Omental fat pad (tissue), 3 donors: ENCODE measurements at regions not wholly inside any gene's neighbourhood (a gene's known extent, or its start where the extent isn't known, plus 50 kb on each side); places are given as distances from the start of the nearest gene placed in this dataset.
A peak's percentile ranks its signal among the peaks of the same experiment; 100 is the strongest.
"Not testable (repeated sequence)": the region's sequence is repeated elsewhere in the genome, so short reads cannot be mapped to it uniquely, and the experiment has no call there.

Experiments
- ATAC-seq: fragments of 150-250 bp; one replicate; pipeline ENCODE4 v1.9.1; 2016; ENCODE audit warnings: mild to moderate bottlenecking, moderate library complexity; ENCODE audit not compliant: low FRiP score
- DNase-seq: peaks from one replicate; pipeline ENCODE4 v3.0.0-alpha.2; 2019; ENCODE audit warnings: low spot score
- CTCF ChIP-seq, 3 donors: fragments of 450-650 bp; IDR thresholded peaks; one replicate each; pipeline ENCODE4 v1.5.1; 2016 to 2017; ENCODE audit warnings: antibody characterized with exemption in 3 of 3, mild to moderate bottlenecking in 3 of 3, moderate library complexity in 2 of 3

GRCh38 chr12:59396919-59397318, 198.9 kb upstream of the SLC16A7 start:
- no peak for ATAC-seq
- DNase-seq: no peak
- TF ChIP-seq CTCF (IDR thresholded peaks at IDR 0.05): no peak

- DNase-seq (no peak), ATAC-seq (no peak)
- no peak for TF ChIP-seq CTCF (IDR thresholded peaks at IDR 0.05)
Observed at GRCh38 chr12:59396519-59396918, 199.3 kb upstream of the SLC16A7 start.

- ATAC-seq, DNase-seq: not testable (repeated sequence)
Observed at GRCh38 chr12:59395310-59395709, 200.5 kb upstream of the SLC16A7 start.

- TF ChIP-seq CTCF (IDR thresholded peaks at IDR 0.05): no peak
- DNase-seq (no peak), ATAC-seq (no peak)
Observed at GRCh38 chr12:59393506-59393905, 202.3 kb upstream of the SLC16A7 start.

- ATAC-seq: peak; percentile 14
- TF ChIP-seq CTCF (IDR thresholded peaks at IDR 0.05): no peak
- DNase-seq: no peak
Observed at GRCh38 chr12:59389968-59390576, 205.8 kb upstream of the SLC16A7 start.

- DNase-seq (no peak), ATAC-seq (no peak)
- TF ChIP-seq CTCF (IDR thresholded peaks at IDR 0.05): no peak
Observed at GRCh38 chr12:59388694-59389093, 207.1 kb upstream of the SLC16A7 start.

- DNase-seq: no peak
- ATAC-seq: no peak
- no peak for TF ChIP-seq CTCF (IDR thresholded peaks at IDR 0.05)
Observed at GRCh38 chr12:59388176-59388575, 207.7 kb upstream of the SLC16A7 start.

- DNase-seq (no peak), ATAC-seq (no peak)
- TF ChIP-seq CTCF (IDR thresholded peaks at IDR 0.05): no peak
Observed at GRCh38 chr12:59386236-59386635, 209.6 kb upstream of the SLC16A7 start.
